ENCODE measurements at regions not wholly inside any gene's neighbourhood (a gene's known extent, or its start where the extent isn't known, plus 50 kb on each side); places are given as distances from the start of the nearest gene placed in this dataset.

GRCh38 chr12:39071611-39072010 is 166.2 kb upstream of the CPNE8 start:
- H3K4me3 ChIP-seq (ENCODE audit: extremely low read depth in 1 of 4, insufficient read depth in 2 of 4, low read depth in 3 of 4, low read length in 4 of 4) = no peak overlapping the region
- no peak overlapping the region for H4K91ac ChIP-seq (replicated peaks; ENCODE audit: insufficient read length, low read length)
- no peak overlapping the region for H3K4me2 ChIP-seq (ENCODE audit: insufficient read depth in 1 of 2, low read depth in 2 of 2, low read length in 2 of 2)
- WGBS, 2 experiments (ENCODE audit: extremely low coverage in 1 of 2, insufficient coverage in 1 of 2, insufficient read length in 1 of 2, insufficient replicate concordance in 2 of 2, low coverage in 1 of 2, low lambda C conversion rate in 2 of 2, missing lambda C conversion rate in 1 of 2) = 87% methylated on average over 4 of the region's 4 CpGs; no CpG with 5 or more reads in 1 of the 2 experiments
- H2BK20ac ChIP-seq (ENCODE audit: low read length) = no peak overlapping the region
- H2BK12ac ChIP-seq (ENCODE audit: low read depth, low read length) = no peak overlapping the region
- H3K27me3 ChIP-seq (replicated peaks in 1 of 4; ENCODE audit: control insufficient read depth in 3 of 4, extremely low read depth in 1 of 4, insufficient read depth in 3 of 4, low read length in 3 of 4) = no peaks in the 10 kb centered on the region
- H4K8ac ChIP-seq (ENCODE audit: extremely low read depth, insufficient read depth, low read length) = no peak overlapping the region
- H3K14ac ChIP-seq (ENCODE audit: insufficient read length) = no peak overlapping the region
- H3K79me1 ChIP-seq (ENCODE audit: low read depth, low read length) = no peaks in the 10 kb centered on the region
- peaks cover 2% of the 10 kb centered on the region; the same call in 1 of the 2 replicates for H3K23me2 ChIP-seq (ENCODE audit: low read depth, low read length)
- DNase-seq (ENCODE audit: low read depth in 1 of 2, low spot score in 2 of 2) = no peak
- H3K4ac ChIP-seq (replicated peaks; ENCODE audit: insufficient read length, low read depth, low read length) = no peak overlapping the region
- no peak overlapping the region for H2BK15ac ChIP-seq (ENCODE audit: low read length)
- H2BK120ac ChIP-seq (replicated peaks; ENCODE audit: low read depth, low read length) = no peak overlapping the region
- H3K4me1 ChIP-seq (replicated peaks in 1 of 4; ENCODE audit: control insufficient read depth in 3 of 4, insufficient read depth in 4 of 4, low read length in 3 of 4) = no peaks in the 10 kb centered on the region
- no peaks in the 10 kb centered on the region for H4K20me1 ChIP-seq (replicated peaks in 1 of 2; ENCODE audit: control insufficient read depth in 1 of 2, insufficient read depth in 2 of 2, low read length in 2 of 2)
- no peak overlapping the region for H2AFZ ChIP-seq (ENCODE audit: low read length)
- no peak overlapping the region for H3K23ac ChIP-seq (ENCODE audit: insufficient read length)
- no peak overlapping the region for H3K56ac ChIP-seq (replicated peaks; ENCODE audit: insufficient read length, low read depth, low read length)
- TF ChIP-seq EP300 (IDR thresholded peaks at IDR 0.05; ENCODE audit: borderline replicate concordance in 1 of 2, low read depth in 2 of 2, low read length in 2 of 2) = no peak
- no peak for TF ChIP-seq CTCF (IDR thresholded peaks at IDR 0.05; ENCODE audit: control extremely low read depth in 1 of 3, insufficient read depth in 1 of 3, low read depth in 1 of 3, low read length in 3 of 3)
- no peaks in the 10 kb centered on the region for H3K9me3 ChIP-seq (ENCODE audit: insufficient read depth in 2 of 2, low read depth in 1 of 2, low read length in 1 of 2)
- H3K18ac ChIP-seq (ENCODE audit: extremely low read depth, low read length) = no peak overlapping the region
- FAIRE-seq = no peak
- ChIA-PET CTCF (ENCODE audit: partially characterized antibody) (no interaction called here), POLR2A (ENCODE audit: partially characterized antibody) (no interaction called here)
- H2AK5ac ChIP-seq (ENCODE audit: low read depth, low read length) = no peak overlapping the region
- no peaks in the 10 kb centered on the region for H3K79me2 ChIP-seq (ENCODE audit: control insufficient read depth in 1 of 2, insufficient read depth in 2 of 2, low read length in 2 of 2)
- no peak overlapping the region for H4K5ac ChIP-seq (ENCODE audit: insufficient read length, low read depth, low read length)
- no peaks in the 10 kb centered on the region for H3K36me3 ChIP-seq (ENCODE audit: control insufficient read depth in 2 of 4, insufficient read depth in 4 of 4, low read length in 3 of 4)
- no peak overlapping the region for H2BK5ac ChIP-seq (ENCODE audit: low read depth, low read length)
- H3K9ac ChIP-seq (replicated peaks in 1 of 4; ENCODE audit: extremely low read depth in 1 of 4, low read depth in 3 of 4, low read length in 3 of 4) = no peak overlapping the region
- H3K27ac ChIP-seq (ENCODE audit: low read depth, low read length) = no peak overlapping the region
